GM23338 (cell line): ENCODE measurements at regions not wholly inside any gene's neighbourhood (a gene's known extent, or its start where the extent isn't known, plus 50 kb on each side); places are given as distances from the start of the nearest gene placed in this dataset.

Experiments
- ATAC-seq: fragments of 200-7000 bp; cut with Tn5 transposase; 3 replicates; pipeline ENCODE4 v1.9.1; 2020
- DNase-seq: peaks from one replicate; pipeline ENCODE4 v3.0.0-alpha.2; 2015; ENCODE audit warnings: low spot score
- H2AFZ ChIP-seq: fragments of 200-600 bp; sonication (generic); 2 replicates; pipeline ENCODE4 v1.8.0; 2016; ENCODE audit warnings: antibody characterized with exemption, mild to moderate bottlenecking, moderate library complexity
- H3F3A ChIP-seq: fragments of 200-600 bp; sonication (generic); replicated peaks from 2 replicates; pipeline ENCODE4 v1.8.0; 2017; ENCODE audit warnings: antibody characterized with exemption, mixed run types, low read depth
- H3K27ac ChIP-seq: fragments of 200-600 bp; sonication (generic); 2 replicates; pipeline ENCODE4 v1.6.1; 2016; ENCODE audit warnings: low read depth
- H3K27me3 ChIP-seq: fragments of 200-600 bp; sonication (generic); 2 replicates; pipeline ENCODE4 v1.8.0; 2016; ENCODE audit warnings: mild to moderate bottlenecking, mixed run types, moderate library complexity; ENCODE audit not compliant: insufficient read depth
- H3K36me3 ChIP-seq: fragments of 200-600 bp; sonication (generic); 2 replicates; pipeline ENCODE4 v1.8.0; 2016; ENCODE audit warnings: mild to moderate bottlenecking; ENCODE audit not compliant: insufficient read depth
- H3K4me1 ChIP-seq: fragments of 200-600 bp; sonication (generic); 2 replicates; pipeline ENCODE4 v1.8.0; 2016; ENCODE audit warnings: mild to moderate bottlenecking, moderate library complexity; ENCODE audit not compliant: insufficient read depth
- H3K4me2 ChIP-seq: fragments of 200-600 bp; sonication (generic); 2 replicates; pipeline ENCODE4 v1.7.1; 2017; ENCODE audit warnings: mixed run types
- H3K4me3 ChIP-seq: fragments of 200-600 bp; sonication (generic); 2 replicates; pipeline ENCODE4 v1.6.1; 2016; ENCODE audit warnings: mixed run types
- H3K79me2 ChIP-seq: fragments of 200-600 bp; sonication (generic); replicated peaks from 2 replicates; pipeline ENCODE4 v1.8.0; 2017; ENCODE audit warnings: mild to moderate bottlenecking; ENCODE audit not compliant: insufficient read depth
- H3K9me2 ChIP-seq: fragments of 200-600 bp; sonication (generic); 2 replicates; pipeline ENCODE4 v1.8.0; 2017; ENCODE audit not compliant: insufficient read depth
- H4K20me1 ChIP-seq: fragments of 200-600 bp; sonication (generic); replicated peaks from 2 replicates; pipeline ENCODE4 v1.8.0; 2017; ENCODE audit warnings: mild to moderate bottlenecking; ENCODE audit not compliant: insufficient read depth
- H3K27ac Mint-ChIP-seq: 2 replicates; pipeline ENCODE4 v1.8.0; 2020; ENCODE audit warnings: inconsistent platforms, mild to moderate bottlenecking, moderate library complexity, mixed read lengths
- H3K27me3 Mint-ChIP-seq: 3 replicates; pipeline ENCODE4 v1.8.0; 2022; ENCODE audit warnings: low read depth, mild to moderate bottlenecking, moderate library complexity, mixed read lengths, inconsistent platforms; ENCODE audit not compliant: insufficient read depth, poor library complexity
- H3K36me3 Mint-ChIP-seq: 3 replicates; pipeline ENCODE4 v1.8.0; 2021; ENCODE audit warnings: low read depth, mild to moderate bottlenecking, inconsistent platforms, moderate library complexity, mixed read lengths
- H3K4me1 Mint-ChIP-seq: 3 replicates; pipeline ENCODE4 v1.8.0; 2020; ENCODE audit warnings: mild to moderate bottlenecking, inconsistent platforms, mixed read lengths
- H3K4me3 Mint-ChIP-seq: 3 replicates; pipeline ENCODE4 v1.8.0; 2021; ENCODE audit warnings: moderate library complexity, mild to moderate bottlenecking, inconsistent platforms, mixed read lengths
- H3K9me3 Mint-ChIP-seq: 3 replicates; pipeline ENCODE4 v1.8.0; 2020; ENCODE audit warnings: moderate library complexity, mild to moderate bottlenecking, inconsistent platforms, mixed read lengths
- CREB1 ChIP-seq: fragments of 250-450 bp; sonication (Bioruptor Pico); IDR thresholded peaks from 2 replicates; pipeline ENCODE4 v1.5.0; 2020; ENCODE audit warnings: low read depth, mild to moderate bottlenecking, moderate library complexity
- ETS1 ChIP-seq: IDR thresholded peaks from 2 replicates; pipeline ENCODE4 v1.6.1; 2016; ENCODE audit warnings: antibody characterized with exemption
- EZH2 ChIP-seq: fragments of 200-600 bp; sonication (generic); IDR thresholded peaks from one replicate; pipeline ENCODE4 v1.8.0; 2017; ENCODE audit warnings: antibody characterized with exemption, mild to moderate bottlenecking, low read depth; ENCODE audit not compliant: unreplicated experiment
- EZH2phosphoT487 ChIP-seq: fragments of 200-600 bp; sonication (generic); IDR thresholded peaks from one replicate; pipeline ENCODE4 v1.8.1; 2018; ENCODE audit warnings: antibody characterized with exemption; ENCODE audit not compliant: unreplicated experiment
- JUNB ChIP-seq: IDR thresholded peaks from one replicate; pipeline ENCODE4 v1.6.1; 2016; ENCODE audit warnings: antibody characterized with exemption; ENCODE audit not compliant: unreplicated experiment
- NANOG ChIP-seq: IDR thresholded peaks from 2 replicates; pipeline ENCODE4 v1.6.1; 2016; ENCODE audit warnings: antibody characterized with exemption, borderline replicate concordance
- POLR2AphosphoS5 ChIP-seq: IDR thresholded peaks from 2 replicates; pipeline ENCODE4 v1.6.1; 2016; ENCODE audit warnings: antibody characterized with exemption, low read depth
- STAT1 ChIP-seq: IDR thresholded peaks from one replicate; pipeline ENCODE4 v1.6.1; 2016; ENCODE audit warnings: antibody characterized with exemption; ENCODE audit not compliant: unreplicated experiment
- ZNF114 ChIP-seq: fragments of 250-450 bp; sonication (Bioruptor Pico); IDR thresholded peaks from 2 replicates; pipeline ENCODE4 v1.5.0; 2020; ENCODE audit warnings: mild to moderate bottlenecking, moderate library complexity
- ZNF331 ChIP-seq: fragments of 250-450 bp; sonication (Bioruptor Pico); IDR thresholded peaks from 2 replicates; pipeline ENCODE4 v1.5.0; 2020; ENCODE audit warnings: low read depth, mild to moderate bottlenecking, moderate library complexity
- TF ChIP-seq, protein P1 (sequence below): fragments of 250-450 bp; sonication (Bioruptor Pico); IDR thresholded peaks from 2 replicates; pipeline ENCODE4 v1.5.0; 2020; ENCODE audit warnings: mild to moderate bottlenecking, moderate library complexity
- TF ChIP-seq, protein P2 (sequence below), 2 experiments: fragments of 200-600 bp in 1 of 2; sonication (generic) in 1 of 2; conservative IDR thresholded peaks; 2 replicates each; pipeline versions ENCODE4 v1.5.1 to v1.6.1; 2016 to 2017; ENCODE audit warnings: antibody characterized with exemption in 2 of 2, low read depth in 2 of 2, mild to moderate bottlenecking in 2 of 2, moderate library complexity in 1 of 2
- TF ChIP-seq, protein P3 (sequence below): IDR thresholded peaks from one replicate; pipeline ENCODE4 v1.6.1; 2018; ENCODE audit warnings: antibody characterized with exemption; ENCODE audit not compliant: unreplicated experiment

DNA sequence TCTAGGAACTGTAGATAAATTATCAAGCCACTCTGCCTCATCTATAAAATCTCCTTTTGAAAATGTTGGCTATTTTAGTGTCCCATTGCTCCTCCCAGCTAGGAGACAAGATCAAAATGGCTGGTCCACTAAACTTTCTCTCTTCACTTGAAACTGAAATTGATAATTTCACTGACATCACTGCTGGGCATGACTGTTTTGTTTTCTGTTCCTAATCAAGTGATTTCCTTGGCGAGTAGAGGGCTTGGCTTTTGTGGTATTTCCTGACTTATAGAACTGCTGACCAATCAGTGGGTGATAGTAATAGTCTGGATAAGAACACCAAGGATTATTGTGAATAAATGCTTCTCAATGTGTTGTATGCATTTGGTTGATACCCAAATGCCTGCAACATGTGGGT lies 2152.9 kb downstream of the ARAP2 start:
- H3F3A ChIP-seq = no peaks in the 10 kb centered on the region
- TF ChIP-seq, protein P1, sequence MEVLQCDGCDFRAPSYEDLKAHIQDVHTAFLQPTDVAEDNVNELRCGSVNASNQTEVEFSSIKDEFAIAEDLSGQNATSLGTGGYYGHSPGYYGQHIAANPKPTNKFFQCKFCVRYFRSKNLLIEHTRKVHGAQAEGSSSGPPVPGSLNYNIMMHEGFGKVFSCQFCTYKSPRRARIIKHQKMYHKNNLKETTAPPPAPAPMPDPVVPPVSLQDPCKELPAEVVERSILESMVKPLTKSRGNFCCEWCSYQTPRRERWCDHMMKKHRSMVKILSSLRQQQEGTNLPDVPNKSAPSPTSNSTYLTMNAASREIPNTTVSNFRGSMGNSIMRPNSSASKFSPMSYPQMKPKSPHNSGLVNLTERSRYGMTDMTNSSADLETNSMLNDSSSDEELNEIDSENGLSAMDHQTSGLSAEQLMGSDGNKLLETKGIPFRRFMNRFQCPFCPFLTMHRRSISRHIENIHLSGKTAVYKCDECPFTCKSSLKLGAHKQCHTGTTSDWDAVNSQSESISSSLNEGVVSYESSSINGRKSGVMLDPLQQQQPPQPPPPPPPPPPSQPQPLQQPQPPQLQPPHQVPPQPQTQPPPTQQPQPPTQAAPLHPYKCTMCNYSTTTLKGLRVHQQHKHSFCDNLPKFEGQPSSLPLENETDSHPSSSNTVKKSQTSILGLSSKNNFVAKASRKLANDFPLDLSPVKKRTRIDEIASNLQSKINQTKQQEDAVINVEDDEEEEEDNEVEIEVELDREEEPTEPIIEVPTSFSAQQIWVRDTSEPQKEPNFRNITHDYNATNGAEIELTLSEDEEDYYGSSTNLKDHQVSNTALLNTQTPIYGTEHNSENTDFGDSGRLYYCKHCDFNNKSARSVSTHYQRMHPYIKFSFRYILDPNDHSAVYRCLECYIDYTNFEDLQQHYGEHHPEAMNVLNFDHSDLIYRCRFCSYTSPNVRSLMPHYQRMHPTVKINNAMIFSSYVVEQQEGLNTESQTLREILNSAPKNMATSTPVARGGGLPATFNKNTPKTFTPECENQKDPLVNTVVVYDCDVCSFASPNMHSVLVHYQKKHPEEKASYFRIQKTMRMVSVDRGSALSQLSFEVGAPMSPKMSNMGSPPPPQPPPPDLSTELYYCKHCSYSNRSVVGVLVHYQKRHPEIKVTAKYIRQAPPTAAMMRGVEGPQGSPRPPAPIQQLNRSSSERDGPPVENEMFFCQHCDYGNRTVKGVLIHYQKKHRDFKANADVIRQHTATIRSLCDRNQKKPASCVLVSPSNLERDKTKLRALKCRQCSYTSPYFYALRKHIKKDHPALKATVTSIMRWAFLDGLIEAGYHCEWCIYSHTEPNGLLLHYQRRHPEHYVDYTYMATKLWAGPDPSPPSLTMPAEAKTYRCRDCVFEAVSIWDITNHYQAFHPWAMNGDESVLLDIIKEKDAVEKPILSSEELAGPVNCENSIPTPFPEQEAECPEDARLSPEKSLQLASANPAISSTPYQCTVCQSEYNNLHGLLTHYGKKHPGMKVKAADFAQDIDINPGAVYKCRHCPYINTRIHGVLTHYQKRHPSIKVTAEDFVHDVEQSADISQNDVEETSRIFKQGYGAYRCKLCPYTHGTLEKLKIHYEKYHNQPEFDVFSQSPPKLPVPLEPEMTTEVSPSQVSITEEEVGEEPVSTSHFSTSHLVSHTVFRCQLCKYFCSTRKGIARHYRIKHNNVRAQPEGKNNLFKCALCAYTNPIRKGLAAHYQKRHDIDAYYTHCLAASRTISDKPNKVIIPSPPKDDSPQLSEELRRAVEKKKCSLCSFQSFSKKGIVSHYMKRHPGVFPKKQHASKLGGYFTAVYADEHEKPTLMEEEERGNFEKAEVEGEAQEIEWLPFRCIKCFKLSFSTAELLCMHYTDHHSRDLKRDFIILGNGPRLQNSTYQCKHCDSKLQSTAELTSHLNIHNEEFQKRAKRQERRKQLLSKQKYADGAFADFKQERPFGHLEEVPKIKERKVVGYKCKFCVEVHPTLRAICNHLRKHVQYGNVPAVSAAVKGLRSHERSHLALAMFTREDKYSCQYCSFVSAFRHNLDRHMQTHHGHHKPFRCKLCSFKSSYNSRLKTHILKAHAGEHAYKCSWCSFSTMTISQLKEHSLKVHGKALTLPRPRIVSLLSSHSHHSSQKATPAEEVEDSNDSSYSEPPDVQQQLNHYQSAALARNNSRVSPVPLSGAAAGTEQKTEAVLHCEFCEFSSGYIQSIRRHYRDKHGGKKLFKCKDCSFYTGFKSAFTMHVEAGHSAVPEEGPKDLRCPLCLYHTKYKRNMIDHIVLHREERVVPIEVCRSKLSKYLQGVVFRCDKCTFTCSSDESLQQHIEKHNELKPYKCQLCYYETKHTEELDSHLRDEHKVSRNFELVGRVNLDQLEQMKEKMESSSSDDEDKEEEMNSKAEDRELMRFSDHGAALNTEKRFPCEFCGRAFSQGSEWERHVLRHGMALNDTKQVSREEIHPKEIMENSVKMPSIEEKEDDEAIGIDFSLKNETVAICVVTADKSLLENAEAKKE (CRISPR knock-in tag) = no peak
- TF ChIP-seq STAT1 = no peak
- TF ChIP-seq, protein P2, sequence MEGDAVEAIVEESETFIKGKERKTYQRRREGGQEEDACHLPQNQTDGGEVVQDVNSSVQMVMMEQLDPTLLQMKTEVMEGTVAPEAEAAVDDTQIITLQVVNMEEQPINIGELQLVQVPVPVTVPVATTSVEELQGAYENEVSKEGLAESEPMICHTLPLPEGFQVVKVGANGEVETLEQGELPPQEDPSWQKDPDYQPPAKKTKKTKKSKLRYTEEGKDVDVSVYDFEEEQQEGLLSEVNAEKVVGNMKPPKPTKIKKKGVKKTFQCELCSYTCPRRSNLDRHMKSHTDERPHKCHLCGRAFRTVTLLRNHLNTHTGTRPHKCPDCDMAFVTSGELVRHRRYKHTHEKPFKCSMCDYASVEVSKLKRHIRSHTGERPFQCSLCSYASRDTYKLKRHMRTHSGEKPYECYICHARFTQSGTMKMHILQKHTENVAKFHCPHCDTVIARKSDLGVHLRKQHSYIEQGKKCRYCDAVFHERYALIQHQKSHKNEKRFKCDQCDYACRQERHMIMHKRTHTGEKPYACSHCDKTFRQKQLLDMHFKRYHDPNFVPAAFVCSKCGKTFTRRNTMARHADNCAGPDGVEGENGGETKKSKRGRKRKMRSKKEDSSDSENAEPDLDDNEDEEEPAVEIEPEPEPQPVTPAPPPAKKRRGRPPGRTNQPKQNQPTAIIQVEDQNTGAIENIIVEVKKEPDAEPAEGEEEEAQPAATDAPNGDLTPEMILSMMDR (conservative IDR thresholded peaks at IDR 0.05; ENCODE audit: low read depth in 2 of 2) = no peak
- TF ChIP-seq CREB1 (CRISPR knock-in tag) = no peak
- no peak for TF ChIP-seq EZH2phosphoT487
- no peak for TF ChIP-seq NANOG
- TF ChIP-seq EZH2 = no peak
- no peak for TF ChIP-seq POLR2AphosphoS5
- TF ChIP-seq, protein P3, sequence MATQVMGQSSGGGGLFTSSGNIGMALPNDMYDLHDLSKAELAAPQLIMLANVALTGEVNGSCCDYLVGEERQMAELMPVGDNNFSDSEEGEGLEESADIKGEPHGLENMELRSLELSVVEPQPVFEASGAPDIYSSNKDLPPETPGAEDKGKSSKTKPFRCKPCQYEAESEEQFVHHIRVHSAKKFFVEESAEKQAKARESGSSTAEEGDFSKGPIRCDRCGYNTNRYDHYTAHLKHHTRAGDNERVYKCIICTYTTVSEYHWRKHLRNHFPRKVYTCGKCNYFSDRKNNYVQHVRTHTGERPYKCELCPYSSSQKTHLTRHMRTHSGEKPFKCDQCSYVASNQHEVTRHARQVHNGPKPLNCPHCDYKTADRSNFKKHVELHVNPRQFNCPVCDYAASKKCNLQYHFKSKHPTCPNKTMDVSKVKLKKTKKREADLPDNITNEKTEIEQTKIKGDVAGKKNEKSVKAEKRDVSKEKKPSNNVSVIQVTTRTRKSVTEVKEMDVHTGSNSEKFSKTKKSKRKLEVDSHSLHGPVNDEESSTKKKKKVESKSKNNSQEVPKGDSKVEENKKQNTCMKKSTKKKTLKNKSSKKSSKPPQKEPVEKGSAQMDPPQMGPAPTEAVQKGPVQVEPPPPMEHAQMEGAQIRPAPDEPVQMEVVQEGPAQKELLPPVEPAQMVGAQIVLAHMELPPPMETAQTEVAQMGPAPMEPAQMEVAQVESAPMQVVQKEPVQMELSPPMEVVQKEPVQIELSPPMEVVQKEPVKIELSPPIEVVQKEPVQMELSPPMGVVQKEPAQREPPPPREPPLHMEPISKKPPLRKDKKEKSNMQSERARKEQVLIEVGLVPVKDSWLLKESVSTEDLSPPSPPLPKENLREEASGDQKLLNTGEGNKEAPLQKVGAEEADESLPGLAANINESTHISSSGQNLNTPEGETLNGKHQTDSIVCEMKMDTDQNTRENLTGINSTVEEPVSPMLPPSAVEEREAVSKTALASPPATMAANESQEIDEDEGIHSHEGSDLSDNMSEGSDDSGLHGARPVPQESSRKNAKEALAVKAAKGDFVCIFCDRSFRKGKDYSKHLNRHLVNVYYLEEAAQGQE = no peak
- TF ChIP-seq ETS1 = no peak
- no peak for TF ChIP-seq ZNF114 (CRISPR knock-in tag)
- TF ChIP-seq JUNB = no peak
- TF ChIP-seq ZNF331 (CRISPR knock-in tag) = no peak
- H3K4me3 Mint-ChIP-seq = no peak overlapping the region
- no peaks in the 10 kb centered on the region for H3K9me2 ChIP-seq
- DNase-seq (no peak), ATAC-seq (no peak)
- H4K20me1 ChIP-seq = no peaks in the 10 kb centered on the region
- H3K36me3 Mint-ChIP-seq = no peaks in the 10 kb centered on the region
- no peaks in the 10 kb centered on the region for H3K79me2 ChIP-seq
- H3K9me3 Mint-ChIP-seq = no peaks in the 10 kb centered on the region
- H3K27me3 ChIP-seq = no peaks in the 10 kb centered on the region
- H3K27me3 Mint-ChIP-seq = no peaks in the 10 kb centered on the region
- H3K27ac Mint-ChIP-seq = no peak overlapping the region
- H3K36me3 ChIP-seq = no peaks in the 10 kb centered on the region
- H3K27ac ChIP-seq = no peak overlapping the region
- H3K4me3 ChIP-seq = no peak overlapping the region
- H2AFZ ChIP-seq = no peak overlapping the region
- no peaks in the 10 kb centered on the region for H3K4me1 ChIP-seq
- no peak overlapping the region for H3K4me2 ChIP-seq
- no peaks in the 10 kb centered on the region for H3K4me1 Mint-ChIP-seq
